Fibroblast of lung (primary cell): ENCODE measurements at regions not wholly inside any gene's neighbourhood (a gene's known extent, or its start where the extent isn't known, plus 50 kb on each side); places are given as distances from the start of the nearest gene placed in this dataset.

Experiments
- DNase-seq, 2 donors: peaks; one replicate each; pipeline versions ENCODE4 v3.0.0 to v3.0.0-alpha.2; 2010; ENCODE audit warnings: low read depth in 2 of 2
- H2AFZ ChIP-seq: 2 replicates; pipeline ENCODE4 v1.5.1; 2012; ENCODE audit warnings: low read length, control low read depth, inconsistent platforms
- H3K27ac ChIP-seq: 2 replicates; pipeline ENCODE4 v1.5.1; 2011; ENCODE audit warnings: low read length, control low read depth; ENCODE audit not compliant: insufficient read depth
- H3K27me3 ChIP-seq: 2 replicates; pipeline ENCODE4 v1.5.1; 2011; ENCODE audit warnings: mild to moderate bottlenecking, low read length; ENCODE audit not compliant: control insufficient read depth, insufficient read depth
- H3K36me3 ChIP-seq: 2 replicates; pipeline ENCODE4 v1.5.1; 2011; ENCODE audit warnings: low read length; ENCODE audit not compliant: control insufficient read depth, insufficient read depth
- H3K4me1 ChIP-seq: 2 replicates; pipeline ENCODE4 v1.5.1; 2011; ENCODE audit warnings: low read length; ENCODE audit not compliant: control insufficient read depth, insufficient read depth; ENCODE audit errors: extremely low read depth
- H3K4me2 ChIP-seq: 2 replicates; pipeline ENCODE4 v1.5.1; 2011; ENCODE audit warnings: low read length, control low read depth; ENCODE audit not compliant: insufficient read depth; ENCODE audit errors: extremely low read depth
- H3K4me3 ChIP-seq, 4 experiments: fragments of 200-600 bp in 1 of 4; sonication (generic) in 1 of 4; replicated peaks in 1 of 4; 2 replicates each; pipeline ENCODE4 v1.5.1; 2011 to 2016; ENCODE audit warnings: low read length in 4 of 4, low read depth in 3 of 4, mild to moderate bottlenecking in 3 of 4, control low read depth in 2 of 4, inconsistent platforms in 1 of 4, mixed read lengths in 1 of 4; ENCODE audit not compliant: insufficient read depth in 1 of 4; ENCODE audit errors: control extremely low read depth in 1 of 4
- H3K79me2 ChIP-seq: 2 replicates; pipeline ENCODE4 v1.5.1; 2012; ENCODE audit warnings: mild to moderate bottlenecking, low read length, inconsistent platforms; ENCODE audit not compliant: control insufficient read depth, insufficient read depth
- H3K9ac ChIP-seq: 2 replicates; pipeline ENCODE4 v1.5.1; 2011; ENCODE audit warnings: mild to moderate bottlenecking, low read length, control low read depth; ENCODE audit not compliant: insufficient read depth
- H3K9me3 ChIP-seq: 2 replicates; pipeline ENCODE4 v1.5.1; 2012; ENCODE audit warnings: low read depth, low read length; ENCODE audit not compliant: control insufficient read depth, insufficient read depth
- H4K20me1 ChIP-seq: 2 replicates; pipeline ENCODE4 v1.5.1; 2011; ENCODE audit warnings: low read length; ENCODE audit not compliant: control insufficient read depth, insufficient read depth; ENCODE audit errors: extremely low read depth
- EZH2 ChIP-seq: IDR thresholded peaks from 2 replicates; pipeline ENCODE4 v1.5.1; 2012; ENCODE audit warnings: low read length, control low read depth, mild to moderate bottlenecking; ENCODE audit errors: missing control alignments
- TF ChIP-seq, protein P1 (sequence below), 2 donors: IDR thresholded peaks in 1 of 2; conservative IDR thresholded peaks in 1 of 2; 1 replicate in 1 of 2; 2 replicates in 1 of 2; pipeline ENCODE4 v1.5.1; 2011 to 2012; ENCODE audit warnings: low read length in 2 of 2, control low read depth in 1 of 2, inconsistent platforms in 1 of 2, low read depth in 1 of 2, mild to moderate bottlenecking in 1 of 2

DNA sequence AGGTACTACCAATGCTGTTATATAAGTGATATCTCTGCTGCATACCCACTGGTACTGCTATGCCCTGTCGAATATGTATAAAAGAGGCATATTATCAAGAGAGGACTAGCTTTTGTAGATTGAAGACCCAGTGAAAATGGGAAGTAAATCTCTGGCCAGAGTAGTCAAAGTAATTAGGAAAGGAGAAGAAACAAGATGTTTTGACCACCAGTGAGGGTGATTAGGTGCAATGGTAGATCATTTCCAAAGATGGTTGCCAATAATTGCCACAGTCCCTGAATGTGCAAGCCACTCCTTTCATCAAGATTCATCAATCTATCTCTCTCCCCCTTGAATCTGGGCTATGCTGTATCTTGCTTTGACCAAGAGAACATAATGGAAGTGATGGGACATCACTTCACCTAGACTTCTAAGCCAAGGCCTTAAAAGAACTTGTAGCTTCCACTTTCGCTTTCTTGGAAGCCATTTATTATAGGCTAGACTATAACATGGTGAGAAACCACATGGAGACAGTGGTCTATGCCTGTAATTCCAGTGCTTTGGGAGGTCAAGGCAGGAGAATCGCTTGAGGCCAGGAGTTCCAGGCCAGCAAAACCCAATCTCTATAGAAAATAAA, 52.6 kb upstream of the ST8SIA6 start:
- H2AFZ ChIP-seq = no peak overlapping the region
- no peaks in the 10 kb centered on the region for H3K36me3 ChIP-seq
- no peak overlapping the region for H3K9ac ChIP-seq
- peaks cover 17% of the 10 kb centered on the region for H3K4me1 ChIP-seq
- H3K79me2 ChIP-seq = no peaks in the 10 kb centered on the region
- TF ChIP-seq EZH2 = no peak
- TF ChIP-seq, protein P1, sequence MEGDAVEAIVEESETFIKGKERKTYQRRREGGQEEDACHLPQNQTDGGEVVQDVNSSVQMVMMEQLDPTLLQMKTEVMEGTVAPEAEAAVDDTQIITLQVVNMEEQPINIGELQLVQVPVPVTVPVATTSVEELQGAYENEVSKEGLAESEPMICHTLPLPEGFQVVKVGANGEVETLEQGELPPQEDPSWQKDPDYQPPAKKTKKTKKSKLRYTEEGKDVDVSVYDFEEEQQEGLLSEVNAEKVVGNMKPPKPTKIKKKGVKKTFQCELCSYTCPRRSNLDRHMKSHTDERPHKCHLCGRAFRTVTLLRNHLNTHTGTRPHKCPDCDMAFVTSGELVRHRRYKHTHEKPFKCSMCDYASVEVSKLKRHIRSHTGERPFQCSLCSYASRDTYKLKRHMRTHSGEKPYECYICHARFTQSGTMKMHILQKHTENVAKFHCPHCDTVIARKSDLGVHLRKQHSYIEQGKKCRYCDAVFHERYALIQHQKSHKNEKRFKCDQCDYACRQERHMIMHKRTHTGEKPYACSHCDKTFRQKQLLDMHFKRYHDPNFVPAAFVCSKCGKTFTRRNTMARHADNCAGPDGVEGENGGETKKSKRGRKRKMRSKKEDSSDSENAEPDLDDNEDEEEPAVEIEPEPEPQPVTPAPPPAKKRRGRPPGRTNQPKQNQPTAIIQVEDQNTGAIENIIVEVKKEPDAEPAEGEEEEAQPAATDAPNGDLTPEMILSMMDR (conservative IDR thresholded peaks at IDR 0.05 in 1 of 2, IDR thresholded peaks at IDR 0.05 in 1 of 2; ENCODE audit: low read depth in 1 of 2, low read length in 2 of 2) = no peak
- DNase-seq = no peak
- no peaks in the 10 kb centered on the region for H3K9me3 ChIP-seq
- no peaks in the 10 kb centered on the region for H4K20me1 ChIP-seq
- no peak overlapping the region for H3K27ac ChIP-seq
- no peaks in the 10 kb centered on the region for H3K27me3 ChIP-seq
- no peak overlapping the region for H3K4me2 ChIP-seq
- H3K4me3 ChIP-seq = no peak overlapping the region

GRCh38 chr10:17506390-17506789, 52.0 kb upstream of the ST8SIA6 start:
- Histone ChIP-seq H3K4me2 (no peak overlapping the region), H3K27me3 (no peaks in the 10 kb centered on the region), H3K9me3 (no peaks in the 10 kb centered on the region), H3K4me3 (no peak overlapping the region), H3K27ac (no peak overlapping the region), H3K4me1 (peaks cover 12% of the 10 kb centered on the region), H4K20me1 (no peaks in the 10 kb centered on the region), H2AFZ (no peak overlapping the region), H3K79me2 (no peaks in the 10 kb centered on the region), H3K9ac (no peak overlapping the region), H3K36me3 (no peaks in the 10 kb centered on the region)
- no peak for TF ChIP-seq EZH2
- TF ChIP-seq, protein P1 (conservative IDR thresholded peaks at IDR 0.05 in 1 of 2, IDR thresholded peaks at IDR 0.05 in 1 of 2; ENCODE audit: low read depth in 1 of 2, low read length in 2 of 2) = no peak
- DNase-seq = no peak

DNA sequence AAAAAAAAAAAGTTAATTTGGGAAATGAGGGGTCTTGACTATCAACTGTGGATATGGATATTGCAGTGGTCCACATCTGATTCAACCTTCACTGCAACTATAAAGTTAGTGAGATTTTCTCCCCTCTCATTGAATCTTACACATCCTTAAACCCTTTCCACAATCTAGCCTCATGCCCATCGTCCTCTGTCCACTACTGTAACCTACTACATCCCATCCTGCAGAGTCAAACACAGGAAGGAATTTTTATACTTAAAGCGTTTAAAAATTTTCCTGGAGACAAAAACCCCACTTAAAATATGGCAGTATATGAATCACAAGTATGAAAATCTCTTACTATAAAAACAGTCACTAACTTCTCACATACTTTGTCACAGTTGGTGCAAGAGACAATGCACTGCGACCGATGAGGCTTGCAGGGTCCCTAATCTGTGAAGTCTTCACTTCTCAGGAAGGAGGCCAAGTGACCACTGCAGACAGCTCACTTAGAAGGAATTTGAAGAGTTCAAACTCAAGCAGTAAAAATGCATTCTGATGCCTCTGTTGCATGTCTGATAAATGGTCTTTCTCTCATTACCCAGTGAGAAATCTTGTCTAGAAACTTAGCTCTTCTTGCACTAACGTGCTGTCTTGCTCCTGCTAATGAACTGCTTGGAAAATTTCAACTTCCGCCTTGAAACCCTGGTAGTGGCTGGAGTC, 50.3 kb upstream of the ST8SIA6 start:
- Histone ChIP-seq H3K9me3 (no peaks in the 10 kb centered on the region), H2AFZ (no peak overlapping the region), H3K79me2 (no peaks in the 10 kb centered on the region), H3K4me2 (peak overlapping the region; percentile 33), H3K27ac (no peak overlapping the region), H3K27me3 (no peaks in the 10 kb centered on the region), H3K36me3 (no peaks in the 10 kb centered on the region), H4K20me1 (no peaks in the 10 kb centered on the region), H3K4me3 (no peak overlapping the region), H3K4me1 (peaks cover 7% of the 10 kb centered on the region), H3K9ac (no peak overlapping the region)
- peak; percentile 41 to 94 for DNase-seq
- TF ChIP-seq, protein P1 (conservative IDR thresholded peaks at IDR 0.05 in 1 of 2, IDR thresholded peaks at IDR 0.05 in 1 of 2; ENCODE audit: low read depth in 1 of 2, low read length in 2 of 2) = no peak
- no peak for TF ChIP-seq EZH2
